Stomach (tissue), 4 donors: ENCODE measurements at regions not wholly inside any gene's neighbourhood (a gene's known extent, or its start where the extent isn't known, plus 50 kb on each side); places are given as distances from the start of the nearest gene placed in this dataset.

Source experiments
- POLR2A ChIP-seq, 4 donors: fragments of 450-650 bp; IDR thresholded peaks; one replicate each; pipeline ENCODE4 v1.6.1; 2016; ENCODE audit warnings: antibody characterized with exemption in 4 of 4, control low read depth in 2 of 4, mild to moderate bottlenecking in 1 of 4, moderate library complexity in 1 of 4
- POLR2AphosphoS5 ChIP-seq, 3 donors: sonication (generic); formaldehyde crosslinking; IDR thresholded peaks; one replicate each; pipeline ENCODE4 v1.6.1; 2016; ENCODE audit warnings: antibody characterized with exemption in 3 of 3
- TF ChIP-seq, protein P1 (sequence below), 7 experiments: fragments of 450-650 bp in 4 of 7; fragments of 200-600 bp in 3 of 7; sonication (generic) in 3 of 7; IDR thresholded peaks; one replicate each; pipeline ENCODE4 v1.5.1; 2016 to 2019; ENCODE audit warnings: antibody characterized with exemption in 7 of 7, control low read depth in 2 of 7, mild to moderate bottlenecking in 1 of 7

DNA sequence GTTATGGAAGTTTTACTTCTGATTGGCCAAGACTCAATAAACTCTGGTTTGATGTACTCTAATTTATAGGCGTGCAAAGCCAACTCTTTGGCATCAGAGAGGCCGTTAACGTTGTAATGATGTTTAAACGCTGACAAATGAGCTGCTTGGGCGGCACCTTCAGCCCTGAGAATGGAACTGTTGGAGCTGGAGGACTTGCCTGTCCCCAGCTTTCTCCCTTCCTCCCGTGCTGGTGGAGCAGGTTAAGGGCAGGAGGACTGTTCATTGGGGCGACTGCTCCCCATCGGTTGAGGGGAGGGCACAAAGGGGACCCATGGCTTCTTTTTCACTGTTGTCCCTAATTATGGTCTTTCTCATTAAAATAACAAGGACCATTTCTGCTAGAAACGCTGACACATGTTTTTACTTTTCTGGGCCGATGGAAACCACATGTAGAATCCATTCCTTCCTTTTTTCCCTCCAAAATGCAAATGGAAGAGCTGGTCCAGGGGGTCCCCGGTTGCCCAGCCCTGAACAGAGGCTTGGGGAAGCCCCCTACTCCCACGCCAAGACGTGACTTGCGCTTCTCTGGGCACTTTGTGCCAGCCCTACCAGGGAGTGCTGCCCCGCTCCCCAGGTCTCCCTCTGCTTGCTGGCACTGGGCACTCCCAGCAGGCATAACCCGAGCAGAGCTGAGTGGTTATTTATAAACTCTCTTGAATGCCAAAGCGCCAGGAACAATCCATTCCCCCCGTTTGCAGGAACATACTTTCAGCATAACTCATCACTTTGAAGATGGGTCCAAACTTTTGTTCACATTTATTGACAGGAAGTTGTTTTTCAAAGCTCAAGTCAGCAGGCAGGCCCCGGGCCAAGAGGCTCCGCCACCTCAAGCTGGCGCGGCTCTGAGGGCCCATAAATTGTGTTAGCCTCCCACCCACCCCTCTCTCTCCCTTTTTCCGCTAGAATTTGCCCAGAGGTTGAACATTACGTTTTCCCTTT, 170.1 kb downstream of the ASB1 start:
- TF ChIP-seq, protein P1, sequence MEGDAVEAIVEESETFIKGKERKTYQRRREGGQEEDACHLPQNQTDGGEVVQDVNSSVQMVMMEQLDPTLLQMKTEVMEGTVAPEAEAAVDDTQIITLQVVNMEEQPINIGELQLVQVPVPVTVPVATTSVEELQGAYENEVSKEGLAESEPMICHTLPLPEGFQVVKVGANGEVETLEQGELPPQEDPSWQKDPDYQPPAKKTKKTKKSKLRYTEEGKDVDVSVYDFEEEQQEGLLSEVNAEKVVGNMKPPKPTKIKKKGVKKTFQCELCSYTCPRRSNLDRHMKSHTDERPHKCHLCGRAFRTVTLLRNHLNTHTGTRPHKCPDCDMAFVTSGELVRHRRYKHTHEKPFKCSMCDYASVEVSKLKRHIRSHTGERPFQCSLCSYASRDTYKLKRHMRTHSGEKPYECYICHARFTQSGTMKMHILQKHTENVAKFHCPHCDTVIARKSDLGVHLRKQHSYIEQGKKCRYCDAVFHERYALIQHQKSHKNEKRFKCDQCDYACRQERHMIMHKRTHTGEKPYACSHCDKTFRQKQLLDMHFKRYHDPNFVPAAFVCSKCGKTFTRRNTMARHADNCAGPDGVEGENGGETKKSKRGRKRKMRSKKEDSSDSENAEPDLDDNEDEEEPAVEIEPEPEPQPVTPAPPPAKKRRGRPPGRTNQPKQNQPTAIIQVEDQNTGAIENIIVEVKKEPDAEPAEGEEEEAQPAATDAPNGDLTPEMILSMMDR (IDR thresholded peaks at IDR 0.05) = no peak
- TF ChIP-seq POLR2A (IDR thresholded peaks at IDR 0.05) = no peak
- TF ChIP-seq POLR2AphosphoS5 (IDR thresholded peaks at IDR 0.05) = peak in 2 of 3 donors; percentile 59 to 80
